Kidney epithelial cell (primary cell): ENCODE measurements at regions not wholly inside any gene's neighbourhood (a gene's known extent, or its start where the extent isn't known, plus 50 kb on each side); places are given as distances from the start of the nearest gene placed in this dataset.

Source experiments
- DNase-seq: peaks from one replicate; pipeline ENCODE4 v3.0.0-alpha.2; 2010; ENCODE audit warnings: low read depth
- H3K27me3 ChIP-seq: 2 replicates; pipeline ENCODE4 v1.6.0; 2011; ENCODE audit warnings: low read length; ENCODE audit not compliant: control insufficient read depth, insufficient read depth
- H3K36me3 ChIP-seq: 2 replicates; pipeline ENCODE4 v1.5.1; 2011; ENCODE audit warnings: low read length; ENCODE audit not compliant: control insufficient read depth, insufficient read depth
- H3K4me3 ChIP-seq: 2 replicates; pipeline ENCODE4 v1.5.1; 2011; ENCODE audit warnings: low read depth, mild to moderate bottlenecking, control low read depth, low read length
- TF ChIP-seq, protein P1 (sequence below): IDR thresholded peaks from 2 replicates; pipeline ENCODE4 v1.5.1; 2011; ENCODE audit warnings: mild to moderate bottlenecking, moderate library complexity, low read length, control low read depth, inconsistent platforms; ENCODE audit not compliant: insufficient read depth, poor library complexity, severe bottlenecking

- Histone ChIP-seq H3K4me3 (no peak overlapping the region), H3K27me3 (no peaks in the 10 kb centered on the region), H3K36me3 (no peaks in the 10 kb centered on the region)
- TF ChIP-seq, protein P1, sequence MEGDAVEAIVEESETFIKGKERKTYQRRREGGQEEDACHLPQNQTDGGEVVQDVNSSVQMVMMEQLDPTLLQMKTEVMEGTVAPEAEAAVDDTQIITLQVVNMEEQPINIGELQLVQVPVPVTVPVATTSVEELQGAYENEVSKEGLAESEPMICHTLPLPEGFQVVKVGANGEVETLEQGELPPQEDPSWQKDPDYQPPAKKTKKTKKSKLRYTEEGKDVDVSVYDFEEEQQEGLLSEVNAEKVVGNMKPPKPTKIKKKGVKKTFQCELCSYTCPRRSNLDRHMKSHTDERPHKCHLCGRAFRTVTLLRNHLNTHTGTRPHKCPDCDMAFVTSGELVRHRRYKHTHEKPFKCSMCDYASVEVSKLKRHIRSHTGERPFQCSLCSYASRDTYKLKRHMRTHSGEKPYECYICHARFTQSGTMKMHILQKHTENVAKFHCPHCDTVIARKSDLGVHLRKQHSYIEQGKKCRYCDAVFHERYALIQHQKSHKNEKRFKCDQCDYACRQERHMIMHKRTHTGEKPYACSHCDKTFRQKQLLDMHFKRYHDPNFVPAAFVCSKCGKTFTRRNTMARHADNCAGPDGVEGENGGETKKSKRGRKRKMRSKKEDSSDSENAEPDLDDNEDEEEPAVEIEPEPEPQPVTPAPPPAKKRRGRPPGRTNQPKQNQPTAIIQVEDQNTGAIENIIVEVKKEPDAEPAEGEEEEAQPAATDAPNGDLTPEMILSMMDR: no peak
- no peak for DNase-seq
Measured at GRCh38 chr9:6098431-6098830, 83.0 kb upstream of the RANBP6 start.

DNA sequence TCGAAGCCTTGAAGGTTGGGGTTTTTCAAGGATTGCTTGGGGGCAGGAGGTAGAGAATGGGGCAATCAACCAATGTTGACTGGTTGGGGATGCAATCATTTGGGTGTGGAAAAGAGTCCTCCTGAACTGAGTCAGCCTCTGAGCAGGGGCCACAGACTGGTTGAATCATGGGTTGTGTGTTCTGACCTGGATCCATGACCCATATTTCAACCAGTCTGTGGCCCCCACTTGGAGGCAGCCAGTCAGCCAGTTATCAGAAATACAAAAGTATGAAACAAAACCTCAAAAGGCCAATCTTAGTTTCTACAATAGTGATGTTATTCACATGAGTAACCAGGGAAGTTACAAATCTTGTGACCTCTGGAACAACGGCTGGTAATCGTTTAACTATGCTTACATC, 81.4 kb upstream of the RANBP6 start:
- peak; percentile 62 for DNase-seq

GRCh38 chr9:6090277-6091210, 75.1 kb upstream of the RANBP6 start:
- no peak overlapping the region for H3K4me3 ChIP-seq
- TF ChIP-seq, protein P1: no peak
- H3K36me3 ChIP-seq: no peaks in the 10 kb centered on the region
- DNase-seq: no peak
- no peaks in the 10 kb centered on the region for H3K27me3 ChIP-seq

More for the DNA sequence above, 81.4 kb upstream of the RANBP6 start:
- TF ChIP-seq, protein P1: no peak
- H3K36me3 ChIP-seq: no peaks in the 10 kb centered on the region
- H3K4me3 ChIP-seq: no peak overlapping the region
- H3K27me3 ChIP-seq: no peaks in the 10 kb centered on the region

GRCh38 chr9:6089300-6089699, 73.9 kb upstream of the RANBP6 start:
- TF ChIP-seq, protein P1: no peak
- H3K4me3 ChIP-seq: no peak overlapping the region
- H3K36me3 ChIP-seq: no peaks in the 10 kb centered on the region
- DNase-seq: no peak
- no peaks in the 10 kb centered on the region for H3K27me3 ChIP-seq

- Histone ChIP-seq H3K27me3 (no peaks in the 10 kb centered on the region), H3K4me3 (no peak overlapping the region), H3K36me3 (no peaks in the 10 kb centered on the region)
- no peak for DNase-seq
- TF ChIP-seq, protein P1: no peak
Measured at GRCh38 chr9:6086006-6086655, 70.7 kb upstream of the RANBP6 start.
